ENCODE measurements at regions not wholly inside any gene's neighbourhood (a gene's known extent, or its start where the extent isn't known, plus 50 kb on each side); places are given as distances from the start of the nearest gene placed in this dataset.

GRCh38 chr6:95815389-95816056 is 200.3 kb upstream of the FUT9 start:
- TF ChIP-seq CTCF (IDR thresholded peaks at IDR 0.05; ENCODE audit: low read length) (no peak), EZH2 (IDR thresholded peaks at IDR 0.05; ENCODE audit: borderline replicate concordance, low read length) (no peak)
